HEK293 (cell line): ENCODE measurements at regions not wholly inside any gene's neighbourhood (a gene's known extent, or its start where the extent isn't known, plus 50 kb on each side); places are given as distances from the start of the nearest gene placed in this dataset.

Source experiments
- CTCF ChIA-PET: fragments of 350-600 bp; formaldehyde crosslinking; extraction: SDS; loops from one replicate; lab custom pipeline; 2021; ENCODE audit warnings: antibody characterized with exemption; lab: Yijun Ruan, JAX
- POLR2A ChIA-PET: fragments of 300-600 bp; formaldehyde crosslinking; extraction: SDS; loops from one replicate; lab custom pipeline; 2020; ENCODE audit warnings: antibody characterized with exemption, inconsistent platforms; lab: Yijun Ruan, JAX
- H3K27ac ChIP-seq: fragments of 200-500 bp; sonication (Bioruptor generic); 2 replicates; pipeline ENCODE4 v1.5.1; 2014; ENCODE audit warnings: low read depth, low read length, control low read depth, inconsistent platforms; ENCODE audit errors: extremely low read depth
- H3K36me3 ChIP-seq, 2 experiments: fragments of 200-500 bp in 1 of 2; sonication (Bioruptor generic) in 1 of 2; 1 replicate in 1 of 2; 2 replicates in 1 of 2; pipeline ENCODE4 v1.5.1; 2014 to 2017; ENCODE audit warnings: inconsistent platforms in 2 of 2, low read length in 2 of 2; ENCODE audit not compliant: control insufficient read depth in 2 of 2, insufficient read depth in 1 of 2
- H3K4me1 ChIP-seq: fragments of 200-500 bp; sonication (Bioruptor generic); 2 replicates; pipeline ENCODE4 v1.5.1; 2014; ENCODE audit warnings: mild to moderate bottlenecking, low read length, inconsistent platforms; ENCODE audit not compliant: control insufficient read depth, insufficient read depth
- H3K4me3 ChIP-seq: 2 replicates; pipeline ENCODE4 v1.5.1; 2011; ENCODE audit warnings: low read depth, mild to moderate bottlenecking, control low read depth, low read length, moderate library complexity
- H3K9me3 ChIP-seq: fragments of 200-500 bp; sonication (Bioruptor generic); 2 replicates; pipeline ENCODE4 v1.5.1; 2014; ENCODE audit warnings: low read depth, low read length, inconsistent platforms; ENCODE audit not compliant: control insufficient read depth, insufficient read depth
- BCL11B ChIP-seq: fragments of 450-650 bp; formaldehyde crosslinking; IDR thresholded peaks from 2 replicates; pipeline ENCODE4 v1.5.1; 2016; ENCODE audit warnings: low read depth, missing biosample characterization, missing genetic modification characterization
- GLIS1 ChIP-seq: fragments of 450-650 bp; formaldehyde crosslinking; IDR thresholded peaks from 2 replicates; pipeline ENCODE4 v1.5.1; 2016; ENCODE audit warnings: missing biosample characterization, missing genetic modification characterization
- ZBTB21 ChIP-seq: fragments of 450-650 bp; formaldehyde crosslinking; IDR thresholded peaks from 2 replicates; pipeline ENCODE4 v1.5.1; 2017; ENCODE audit warnings: missing biosample characterization, missing genetic modification characterization
- ZBTB7A ChIP-seq: fragments of 450-650 bp; formaldehyde crosslinking; IDR thresholded peaks from 2 replicates; pipeline ENCODE4 v1.5.1; 2016; ENCODE audit warnings: low read depth, missing biosample characterization, missing genetic modification characterization
- ZFHX2 ChIP-seq: fragments of 450-650 bp; formaldehyde crosslinking; conservative IDR thresholded peaks from 2 replicates; pipeline ENCODE4 v1.5.1; 2016; ENCODE audit warnings: missing biosample characterization, missing genetic modification characterization
- ZFP37 ChIP-seq: fragments of 450-650 bp; formaldehyde crosslinking; IDR thresholded peaks from 2 replicates; pipeline ENCODE4 v1.5.1; 2016; ENCODE audit warnings: missing biosample characterization, missing genetic modification characterization
- ZNF132 ChIP-seq: fragments of 450-650 bp; formaldehyde crosslinking; IDR thresholded peaks from 2 replicates; pipeline ENCODE4 v1.5.1; 2017; ENCODE audit warnings: missing biosample characterization, missing genetic modification characterization, borderline replicate concordance
- ZNF146 ChIP-seq: fragments of 450-650 bp; formaldehyde crosslinking; IDR thresholded peaks from 2 replicates; pipeline ENCODE4 v1.5.1; 2016; ENCODE audit warnings: missing biosample characterization, missing genetic modification characterization
- ZNF16 ChIP-seq: fragments of 450-650 bp; formaldehyde crosslinking; IDR thresholded peaks from 2 replicates; pipeline ENCODE4 v1.5.1; 2016; ENCODE audit warnings: low read depth, missing biosample characterization, missing genetic modification characterization
- ZNF174 ChIP-seq: fragments of 450-650 bp; formaldehyde crosslinking; IDR thresholded peaks from 2 replicates; pipeline ENCODE4 v1.5.0; 2017; ENCODE audit warnings: missing biosample characterization, mild to moderate bottlenecking, missing genetic modification characterization
- ZNF175 ChIP-seq: fragments of 450-650 bp; formaldehyde crosslinking; IDR thresholded peaks from 2 replicates; pipeline ENCODE4 v1.5.1; 2016; ENCODE audit warnings: missing biosample characterization, missing genetic modification characterization
- ZNF341 ChIP-seq: fragments of 450-650 bp; formaldehyde crosslinking; IDR thresholded peaks from 2 replicates; pipeline ENCODE4; 2016; ENCODE audit warnings: low read depth, missing biosample characterization, missing genetic modification characterization
- ZNF404 ChIP-seq: fragments of 450-650 bp; formaldehyde crosslinking; IDR thresholded peaks from 2 replicates; pipeline ENCODE4 v1.5.1; 2017; ENCODE audit warnings: missing biosample characterization, missing genetic modification characterization
- ZNF510 ChIP-seq: fragments of 450-650 bp; formaldehyde crosslinking; IDR thresholded peaks from 2 replicates; pipeline ENCODE4 v1.5.1; 2018; ENCODE audit warnings: mild to moderate bottlenecking, missing genetic modification characterization, missing biosample characterization; ENCODE audit not compliant: insufficient replicate concordance
- ZNF677 ChIP-seq: fragments of 450-650 bp; IDR thresholded peaks from 2 replicates; pipeline ENCODE4 v1.5.0; 2018; ENCODE audit warnings: missing biosample characterization, mild to moderate bottlenecking, missing genetic modification characterization, moderate library complexity
- ZNF768 ChIP-seq: fragments of 450-650 bp; formaldehyde crosslinking; IDR thresholded peaks from 2 replicates; pipeline ENCODE4 v1.5.1; 2018; ENCODE audit warnings: missing biosample characterization, mild to moderate bottlenecking, missing genetic modification characterization
- ZNF776 ChIP-seq: fragments of 450-650 bp; formaldehyde crosslinking; IDR thresholded peaks from 2 replicates; pipeline ENCODE4 v1.5.0; 2017; ENCODE audit warnings: missing biosample characterization, missing genetic modification characterization, borderline replicate concordance
- ZNF791 ChIP-seq: fragments of 450-650 bp; formaldehyde crosslinking; IDR thresholded peaks from 2 replicates; pipeline ENCODE4 v1.5.1; 2016; ENCODE audit warnings: missing biosample characterization, missing genetic modification characterization
- ZSCAN30 ChIP-seq: fragments of 450-650 bp; IDR thresholded peaks from 2 replicates; pipeline ENCODE4 v1.5.1; 2018; ENCODE audit warnings: missing biosample characterization, mild to moderate bottlenecking, missing genetic modification characterization, moderate library complexity
- TF ChIP-seq, protein P1 (sequence below): fragments of 450-650 bp; formaldehyde crosslinking; IDR thresholded peaks from 2 replicates; pipeline ENCODE4 v1.5.1; 2016; ENCODE audit warnings: missing biosample characterization, missing genetic modification characterization
- TF ChIP-seq, protein P2 (sequence below): fragments of 450-650 bp; formaldehyde crosslinking; IDR thresholded peaks from 2 replicates; pipeline ENCODE4; 2016; ENCODE audit warnings: missing biosample characterization, missing genetic modification characterization
- TF ChIP-seq, protein P3 (sequence below): fragments of 450-650 bp; formaldehyde crosslinking; IDR thresholded peaks from 2 replicates; pipeline ENCODE4 v1.5.1; 2016; ENCODE audit warnings: missing biosample characterization, missing genetic modification characterization
- TF ChIP-seq, protein P4 (sequence below): fragments of 450-650 bp; formaldehyde crosslinking; IDR thresholded peaks from 2 replicates; pipeline ENCODE4 v1.5.1; 2016; ENCODE audit warnings: missing biosample characterization, missing genetic modification characterization
- TF ChIP-seq, protein P5 (sequence below): fragments of 450-650 bp; formaldehyde crosslinking; IDR thresholded peaks from 2 replicates; pipeline ENCODE4 v1.5.1; 2017; ENCODE audit warnings: missing biosample characterization, mild to moderate bottlenecking, missing genetic modification characterization, moderate library complexity

DNA sequence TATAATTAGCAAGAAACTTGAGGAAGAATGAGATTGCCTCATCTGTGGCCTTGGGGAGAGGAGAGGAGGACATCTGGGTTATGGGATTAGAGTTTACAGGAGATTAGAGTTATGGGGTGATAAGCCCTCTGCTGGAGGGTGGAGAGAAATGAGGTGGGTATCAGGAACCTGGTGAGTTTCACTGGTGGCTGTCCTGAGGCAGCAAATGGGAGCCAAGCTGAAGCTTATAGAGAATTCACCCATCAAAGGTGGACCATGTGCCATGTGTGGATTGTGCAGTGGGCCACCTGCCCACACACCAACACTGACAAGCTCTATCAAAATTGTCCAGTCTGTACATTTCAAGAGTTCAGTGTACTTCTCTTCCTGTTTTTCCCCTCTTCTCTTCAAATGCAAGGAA is 135.3 kb downstream of the AEBP2 start:
- Histone ChIP-seq H3K27ac (no peak overlapping the region), H3K9me3 (no peaks in the 10 kb centered on the region; the same call in 1 of the 2 replicates)
- no peak for TF ChIP-seq ZNF341 (tag by site-specific recombination)
- TF ChIP-seq, protein P1, sequence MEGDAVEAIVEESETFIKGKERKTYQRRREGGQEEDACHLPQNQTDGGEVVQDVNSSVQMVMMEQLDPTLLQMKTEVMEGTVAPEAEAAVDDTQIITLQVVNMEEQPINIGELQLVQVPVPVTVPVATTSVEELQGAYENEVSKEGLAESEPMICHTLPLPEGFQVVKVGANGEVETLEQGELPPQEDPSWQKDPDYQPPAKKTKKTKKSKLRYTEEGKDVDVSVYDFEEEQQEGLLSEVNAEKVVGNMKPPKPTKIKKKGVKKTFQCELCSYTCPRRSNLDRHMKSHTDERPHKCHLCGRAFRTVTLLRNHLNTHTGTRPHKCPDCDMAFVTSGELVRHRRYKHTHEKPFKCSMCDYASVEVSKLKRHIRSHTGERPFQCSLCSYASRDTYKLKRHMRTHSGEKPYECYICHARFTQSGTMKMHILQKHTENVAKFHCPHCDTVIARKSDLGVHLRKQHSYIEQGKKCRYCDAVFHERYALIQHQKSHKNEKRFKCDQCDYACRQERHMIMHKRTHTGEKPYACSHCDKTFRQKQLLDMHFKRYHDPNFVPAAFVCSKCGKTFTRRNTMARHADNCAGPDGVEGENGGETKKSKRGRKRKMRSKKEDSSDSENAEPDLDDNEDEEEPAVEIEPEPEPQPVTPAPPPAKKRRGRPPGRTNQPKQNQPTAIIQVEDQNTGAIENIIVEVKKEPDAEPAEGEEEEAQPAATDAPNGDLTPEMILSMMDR (tag by site-specific recombination), result peak; percentile 21; the same call in 1 of the 2 replicates
- TF ChIP-seq, all 188 proteins: peak for 1
- ChIA-PET CTCF (interaction anchor here (0.7 to 1.5 kb wide), 3 partner anchors 16 to 690 kb away, joined by 3 to 6 read pairs (median 4); no protein-coding TSS in a partner anchor), POLR2A (no interaction called here)
- Histone ChIP-seq H3K4me3 (no peak overlapping the region), H3K36me3 (no peaks in the 10 kb centered on the region), H3K4me1 (0 out of 2 replicates have a peak, but pooled peaks cover 9% of the 10 kb centered on the region)

DNA sequence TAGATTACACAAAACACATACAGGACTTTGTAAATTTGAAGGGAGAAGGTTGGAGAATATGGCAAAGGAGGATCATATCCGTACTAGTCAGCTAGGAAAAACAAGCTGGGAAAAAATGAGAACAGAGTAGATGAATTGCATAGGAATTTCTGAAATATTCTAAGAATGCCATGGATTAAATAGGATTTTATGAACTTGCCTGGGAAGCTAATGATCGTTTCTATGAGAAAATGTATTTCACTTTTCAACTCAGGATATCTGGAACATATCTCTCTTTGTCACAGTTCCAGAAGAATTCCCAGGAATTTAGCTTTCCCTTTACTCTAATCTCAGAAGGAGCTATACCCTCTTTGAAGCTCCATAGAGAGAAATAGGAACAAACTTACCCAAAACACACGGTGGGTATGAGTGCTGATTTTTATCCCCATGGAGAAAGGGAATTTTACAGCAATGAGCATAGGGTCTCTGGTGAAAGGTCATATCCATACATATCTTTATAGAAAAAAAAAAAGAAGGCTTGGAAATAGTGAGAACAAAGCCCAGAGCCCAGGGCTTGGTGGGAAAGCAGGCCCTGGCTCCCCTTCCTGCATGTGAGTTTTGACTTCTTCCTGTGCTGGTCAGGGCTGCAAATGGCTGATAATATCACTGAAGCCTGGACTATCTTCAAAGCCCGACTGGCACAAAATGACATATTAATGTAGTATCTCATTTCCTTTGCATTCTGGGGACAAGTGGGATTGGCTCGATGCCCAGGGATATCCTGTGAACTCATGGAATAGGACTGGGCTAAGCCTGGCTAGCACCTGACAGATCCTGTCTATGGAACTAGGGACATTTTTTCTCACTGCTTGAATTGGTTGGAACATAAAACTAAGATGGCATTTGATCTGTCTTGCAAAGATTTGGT is 136.3 kb downstream of the AEBP2 start:
- Histone ChIP-seq H3K9me3 (no peaks in the 10 kb centered on the region; the same call in 1 of the 2 replicates), H3K36me3 (no peaks in the 10 kb centered on the region), H3K27ac (no peak overlapping the region), H3K4me1 (0 out of 2 replicates have a peak, but pooled peaks cover 9% of the 10 kb centered on the region), H3K4me3 (no peak overlapping the region)
- CTCF ChIA-PET, result interaction anchor here (0.7 to 1.5 kb wide), 3 partner anchors 68 to 691 kb away, joined by 3 to 6 read pairs (median 4); no protein-coding TSS in a partner anchor
- POLR2A ChIA-PET, result no interaction called here
- TF ChIP-seq ZFHX2 (tag by site-specific recombination) (no peak), ZNF404 (tag by site-specific recombination) (no peak), ZNF132 (tag by site-specific recombination) (no peak), ZNF791 (tag by site-specific recombination) (no peak), ZNF768 (tag by site-specific recombination) (no peak), ZNF146 (no peak), ZNF776 (no peak), ZNF510 (tag by site-specific recombination) (no peak), BCL11B (tag by site-specific recombination) (no peak), ZSCAN30 (tag by site-specific recombination) (peak; percentile 30; the same call in 1 of the 2 replicates), ZNF16 (tag by site-specific recombination) (no peak), ZBTB21 (tag by site-specific recombination) (no peak), ZNF175 (tag by site-specific recombination) (no peak), ZFP37 (tag by site-specific recombination) (0 out of 2 replicates have a peak, but pooled peaks have one; percentile 28), ZBTB7A (tag by site-specific recombination) (no peak), GLIS1 (tag by site-specific recombination) (no peak), ZNF174 (tag by site-specific recombination) (no peak), ZNF677 (tag by site-specific recombination) (no peak)
- TF ChIP-seq, protein P2, sequence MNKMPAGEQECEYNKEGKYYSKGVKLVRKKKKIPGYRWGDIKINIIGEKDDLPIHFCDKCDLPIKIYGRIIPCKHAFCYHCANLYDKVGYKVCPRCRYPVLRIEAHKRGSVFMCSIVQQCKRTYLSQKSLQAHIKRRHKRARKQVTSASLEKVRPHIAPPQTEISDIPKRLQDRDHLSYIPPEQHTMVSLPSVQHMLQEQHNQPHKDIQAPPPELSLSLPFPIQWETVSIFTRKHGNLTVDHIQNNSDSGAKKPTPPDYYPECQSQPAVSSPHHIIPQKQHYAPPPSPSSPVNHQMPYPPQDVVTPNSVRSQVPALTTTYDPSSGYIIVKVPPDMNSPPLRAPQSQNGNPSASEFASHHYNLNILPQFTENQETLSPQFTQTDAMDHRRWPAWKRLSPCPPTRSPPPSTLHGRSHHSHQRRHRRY, result no peak
- TF ChIP-seq, protein P3, sequence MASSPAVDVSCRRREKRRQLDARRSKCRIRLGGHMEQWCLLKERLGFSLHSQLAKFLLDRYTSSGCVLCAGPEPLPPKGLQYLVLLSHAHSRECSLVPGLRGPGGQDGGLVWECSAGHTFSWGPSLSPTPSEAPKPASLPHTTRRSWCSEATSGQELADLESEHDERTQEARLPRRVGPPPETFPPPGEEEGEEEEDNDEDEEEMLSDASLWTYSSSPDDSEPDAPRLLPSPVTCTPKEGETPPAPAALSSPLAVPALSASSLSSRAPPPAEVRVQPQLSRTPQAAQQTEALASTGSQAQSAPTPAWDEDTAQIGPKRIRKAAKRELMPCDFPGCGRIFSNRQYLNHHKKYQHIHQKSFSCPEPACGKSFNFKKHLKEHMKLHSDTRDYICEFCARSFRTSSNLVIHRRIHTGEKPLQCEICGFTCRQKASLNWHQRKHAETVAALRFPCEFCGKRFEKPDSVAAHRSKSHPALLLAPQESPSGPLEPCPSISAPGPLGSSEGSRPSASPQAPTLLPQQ, result 0 out of 2 replicates have a peak, but pooled peaks have one; percentile 14
- TF ChIP-seq, protein P4, sequence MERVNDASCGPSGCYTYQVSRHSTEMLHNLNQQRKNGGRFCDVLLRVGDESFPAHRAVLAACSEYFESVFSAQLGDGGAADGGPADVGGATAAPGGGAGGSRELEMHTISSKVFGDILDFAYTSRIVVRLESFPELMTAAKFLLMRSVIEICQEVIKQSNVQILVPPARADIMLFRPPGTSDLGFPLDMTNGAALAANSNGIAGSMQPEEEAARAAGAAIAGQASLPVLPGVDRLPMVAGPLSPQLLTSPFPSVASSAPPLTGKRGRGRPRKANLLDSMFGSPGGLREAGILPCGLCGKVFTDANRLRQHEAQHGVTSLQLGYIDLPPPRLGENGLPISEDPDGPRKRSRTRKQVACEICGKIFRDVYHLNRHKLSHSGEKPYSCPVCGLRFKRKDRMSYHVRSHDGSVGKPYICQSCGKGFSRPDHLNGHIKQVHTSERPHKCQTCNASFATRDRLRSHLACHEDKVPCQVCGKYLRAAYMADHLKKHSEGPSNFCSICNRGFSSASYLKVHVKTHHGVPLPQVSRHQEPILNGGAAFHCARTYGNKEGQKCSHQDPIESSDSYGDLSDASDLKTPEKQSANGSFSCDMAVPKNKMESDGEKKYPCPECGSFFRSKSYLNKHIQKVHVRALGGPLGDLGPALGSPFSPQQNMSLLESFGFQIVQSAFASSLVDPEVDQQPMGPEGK (tag by site-specific recombination), result no peak
- TF ChIP-seq, protein P5, sequence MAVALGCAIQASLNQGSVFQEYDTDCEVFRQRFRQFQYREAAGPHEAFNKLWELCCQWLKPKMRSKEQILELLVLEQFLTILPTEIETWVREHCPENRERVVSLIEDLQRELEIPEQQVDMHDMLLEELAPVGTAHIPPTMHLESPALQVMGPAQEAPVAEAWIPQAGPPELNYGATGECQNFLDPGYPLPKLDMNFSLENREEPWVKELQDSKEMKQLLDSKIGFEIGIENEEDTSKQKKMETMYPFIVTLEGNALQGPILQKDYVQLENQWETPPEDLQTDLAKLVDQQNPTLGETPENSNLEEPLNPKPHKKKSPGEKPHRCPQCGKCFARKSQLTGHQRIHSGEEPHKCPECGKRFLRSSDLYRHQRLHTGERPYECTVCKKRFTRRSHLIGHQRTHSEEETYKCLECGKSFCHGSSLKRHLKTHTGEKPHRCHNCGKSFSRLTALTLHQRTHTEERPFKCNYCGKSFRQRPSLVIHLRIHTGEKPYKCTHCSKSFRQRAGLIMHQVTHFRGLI (tag by site-specific recombination), result peak; percentile 61; the same call in 1 of the 2 replicates
